Mesothelial cell of epicardium (in vitro differentiated cells): ENCODE measurements at regions not wholly inside any gene's neighbourhood (a gene's known extent, or its start where the extent isn't known, plus 50 kb on each side); places are given as distances from the start of the nearest gene placed in this dataset.

Source experiments
- DNase-seq, 2 experiments: peaks; one replicate each; pipeline ENCODE4 v3.0.0; 2021; ENCODE audit warnings: low spot score in 2 of 2; ENCODE audit not compliant: unreplicated experiment in 2 of 2
- H3K27ac Mint-ChIP-seq: 2 replicates; pipeline ENCODE4 v1.8.0; 2021; ENCODE audit warnings: mixed read lengths
- H3K27me3 Mint-ChIP-seq: 2 replicates; pipeline ENCODE4 v1.8.0; 2021; ENCODE audit warnings: low read depth, mixed read lengths
- H3K36me3 Mint-ChIP-seq: 2 replicates; pipeline ENCODE4 v1.8.0; 2021; ENCODE audit warnings: mixed read lengths
- H3K4me1 Mint-ChIP-seq: 2 replicates; pipeline ENCODE4 v1.8.0; 2021; ENCODE audit warnings: mixed read lengths
- H3K4me3 Mint-ChIP-seq: 2 replicates; pipeline ENCODE4 v1.8.0; 2021; ENCODE audit warnings: mild to moderate bottlenecking, moderate library complexity, mixed read lengths
- H3K9me3 Mint-ChIP-seq: 2 replicates; pipeline ENCODE4 v1.8.0; 2021; ENCODE audit warnings: mixed read lengths
- TF ChIP-seq, protein P1 (sequence below): fragments of 200-600 bp; sonication (generic); IDR thresholded peaks from one replicate; pipeline ENCODE4 v1.5.0; 2021; ENCODE audit warnings: antibody characterized with exemption; ENCODE audit not compliant: unreplicated experiment

DNA sequence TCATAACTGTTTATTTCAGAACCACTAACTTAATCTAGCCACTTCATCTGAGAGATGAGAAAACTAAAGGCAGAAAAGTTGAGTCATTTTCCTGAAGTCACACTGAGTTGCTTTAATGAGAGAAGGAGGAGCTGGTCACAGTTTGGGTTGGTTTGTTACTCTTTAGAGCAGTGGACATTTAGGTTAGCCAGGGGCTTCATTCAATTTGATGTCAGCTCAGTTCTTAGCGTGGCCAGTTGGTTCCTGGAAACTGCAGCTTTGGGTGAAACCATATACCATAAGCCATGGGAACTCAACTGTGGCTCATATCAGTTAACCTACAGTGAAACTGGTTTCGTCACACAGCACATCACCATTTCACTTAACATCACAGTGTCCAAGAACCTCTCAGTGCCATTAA lies 59.2 kb upstream of the ADORA2B start:
- Mint-ChIP-seq H3K36me3 (no peaks in the 10 kb centered on the region), H3K27ac (no peak overlapping the region), H3K4me3 (no peak overlapping the region), H3K27me3 (no peaks in the 10 kb centered on the region), H3K9me3 (peaks cover 7% of the 10 kb centered on the region), H3K4me1 (peaks cover 5% of the 10 kb centered on the region)
- TF ChIP-seq, protein P1, sequence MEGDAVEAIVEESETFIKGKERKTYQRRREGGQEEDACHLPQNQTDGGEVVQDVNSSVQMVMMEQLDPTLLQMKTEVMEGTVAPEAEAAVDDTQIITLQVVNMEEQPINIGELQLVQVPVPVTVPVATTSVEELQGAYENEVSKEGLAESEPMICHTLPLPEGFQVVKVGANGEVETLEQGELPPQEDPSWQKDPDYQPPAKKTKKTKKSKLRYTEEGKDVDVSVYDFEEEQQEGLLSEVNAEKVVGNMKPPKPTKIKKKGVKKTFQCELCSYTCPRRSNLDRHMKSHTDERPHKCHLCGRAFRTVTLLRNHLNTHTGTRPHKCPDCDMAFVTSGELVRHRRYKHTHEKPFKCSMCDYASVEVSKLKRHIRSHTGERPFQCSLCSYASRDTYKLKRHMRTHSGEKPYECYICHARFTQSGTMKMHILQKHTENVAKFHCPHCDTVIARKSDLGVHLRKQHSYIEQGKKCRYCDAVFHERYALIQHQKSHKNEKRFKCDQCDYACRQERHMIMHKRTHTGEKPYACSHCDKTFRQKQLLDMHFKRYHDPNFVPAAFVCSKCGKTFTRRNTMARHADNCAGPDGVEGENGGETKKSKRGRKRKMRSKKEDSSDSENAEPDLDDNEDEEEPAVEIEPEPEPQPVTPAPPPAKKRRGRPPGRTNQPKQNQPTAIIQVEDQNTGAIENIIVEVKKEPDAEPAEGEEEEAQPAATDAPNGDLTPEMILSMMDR = no peak
- DNase-seq = no peak

DNA sequence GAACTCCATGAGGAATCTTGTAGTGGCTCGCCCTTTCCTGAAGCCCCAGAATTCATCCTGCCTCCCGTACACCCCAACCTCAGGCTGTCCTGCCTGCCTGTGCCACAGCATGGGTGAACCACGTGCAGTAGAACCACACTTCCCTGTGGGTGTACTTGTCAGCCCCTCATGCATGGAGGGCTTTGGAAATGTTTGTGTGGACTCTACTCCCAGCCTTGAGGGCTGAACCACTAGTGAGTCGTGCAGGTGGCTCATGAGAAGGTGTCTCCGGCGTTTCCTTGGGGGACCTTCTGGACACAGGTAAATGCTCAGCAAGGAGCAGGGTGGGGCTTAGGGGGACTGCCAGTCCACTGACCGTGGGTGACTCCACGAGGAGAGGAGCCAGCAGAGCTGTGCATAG lies 58.7 kb upstream of the ADORA2B start:
- Mint-ChIP-seq H3K9me3 (peaks cover 7% of the 10 kb centered on the region), H3K4me1 (peaks cover 5% of the 10 kb centered on the region), H3K27me3 (no peaks in the 10 kb centered on the region), H3K4me3 (no peak overlapping the region), H3K36me3 (no peaks in the 10 kb centered on the region), H3K27ac (no peak overlapping the region)
- no peak for DNase-seq
- TF ChIP-seq, protein P1 = no peak

DNA sequence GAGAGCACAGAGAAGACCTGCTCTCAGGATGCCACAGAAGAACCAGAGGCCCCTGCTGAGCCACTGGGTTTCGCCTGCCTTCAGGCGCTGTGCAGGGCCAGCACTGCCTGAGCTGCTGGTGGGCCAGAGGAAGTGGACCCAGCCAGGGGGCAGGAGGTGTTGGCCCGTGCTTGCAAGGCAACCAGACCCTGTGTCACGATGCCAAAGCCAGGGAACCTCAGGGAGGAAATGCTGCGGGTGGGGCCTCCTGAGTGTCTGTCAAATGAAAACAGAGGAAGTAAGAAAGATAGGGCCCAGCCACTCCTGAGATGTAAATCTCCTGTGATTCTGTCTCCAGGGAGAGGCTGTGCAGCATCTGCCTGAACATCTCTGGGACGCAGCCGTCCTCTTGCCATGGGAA lies 58.1 kb upstream of the ADORA2B start:
- no peak overlapping the region for H3K4me3 Mint-ChIP-seq
- DNase-seq = no peak
- TF ChIP-seq, protein P1 = no peak
- H3K36me3 Mint-ChIP-seq = no peaks in the 10 kb centered on the region
- H3K27me3 Mint-ChIP-seq = no peaks in the 10 kb centered on the region
- no peak overlapping the region for H3K27ac Mint-ChIP-seq
- H3K4me1 Mint-ChIP-seq = peaks cover 7% of the 10 kb centered on the region
- H3K9me3 Mint-ChIP-seq = peaks cover 7% of the 10 kb centered on the region

DNA sequence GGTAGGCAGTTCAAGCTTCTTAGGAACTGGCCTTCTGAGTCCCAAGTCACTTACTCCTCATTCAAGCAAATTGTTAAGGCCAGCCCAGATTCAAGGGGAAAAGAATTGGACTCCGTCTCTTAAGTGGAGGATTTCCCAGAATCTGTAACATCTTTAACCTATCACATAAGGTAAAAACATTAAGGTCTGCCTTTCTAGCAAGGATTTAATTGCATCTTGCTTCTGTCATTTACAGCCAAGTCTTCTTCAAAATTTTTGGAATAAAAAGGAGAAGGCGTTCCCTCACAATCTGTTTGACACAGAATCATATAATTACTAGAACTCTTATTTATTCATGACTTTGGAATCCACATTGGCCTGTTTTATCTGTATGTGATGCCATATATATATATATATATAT lies 56.5 kb upstream of the ADORA2B start:
- TF ChIP-seq, protein P1 = no peak
- Mint-ChIP-seq H3K4me1 (peaks cover 17% of the 10 kb centered on the region), H3K36me3 (no peaks in the 10 kb centered on the region), H3K27ac (no peak overlapping the region), H3K27me3 (no peaks in the 10 kb centered on the region), H3K9me3 (peaks cover 7% of the 10 kb centered on the region), H3K4me3 (no peak overlapping the region)
- no peak for DNase-seq

DNA sequence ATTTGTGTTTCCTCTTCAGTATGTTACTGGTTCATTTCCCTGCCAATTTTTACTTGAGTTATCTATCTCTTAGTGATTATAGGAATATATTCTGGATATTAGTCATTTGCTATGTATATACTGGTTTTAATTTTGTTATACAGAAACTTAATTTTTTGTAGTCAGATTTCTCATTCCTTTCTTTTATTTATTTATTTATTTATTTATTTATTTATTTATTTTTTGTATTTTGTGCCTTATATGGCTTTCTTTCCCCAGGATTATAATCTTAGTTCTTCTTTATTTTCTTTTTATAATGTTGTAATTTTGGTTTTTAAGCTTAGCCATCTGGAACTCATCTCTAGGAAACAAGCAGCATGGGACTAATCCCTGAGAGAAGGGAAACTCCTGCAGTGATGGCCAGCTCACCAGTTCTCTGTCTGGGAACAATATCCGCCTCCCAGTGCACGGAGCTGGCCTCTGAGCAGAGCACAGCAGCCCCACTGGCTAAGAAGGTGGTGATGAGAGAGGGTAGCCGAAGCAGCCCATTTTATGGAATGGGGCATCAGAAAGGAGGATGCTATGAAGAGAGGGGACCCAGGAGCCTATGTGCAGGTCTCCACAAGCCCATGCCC lies 54.5 kb upstream of the ADORA2B start:
- TF ChIP-seq, protein P1 = no peak
- no peak for DNase-seq
- Mint-ChIP-seq H3K27me3 (no peaks in the 10 kb centered on the region), H3K4me1 (peaks cover 29% of the 10 kb centered on the region), H3K27ac (peak overlapping the region; percentile 79), H3K9me3 (no peaks in the 10 kb centered on the region), H3K4me3 (no peak overlapping the region), H3K36me3 (no peaks in the 10 kb centered on the region)

DNA sequence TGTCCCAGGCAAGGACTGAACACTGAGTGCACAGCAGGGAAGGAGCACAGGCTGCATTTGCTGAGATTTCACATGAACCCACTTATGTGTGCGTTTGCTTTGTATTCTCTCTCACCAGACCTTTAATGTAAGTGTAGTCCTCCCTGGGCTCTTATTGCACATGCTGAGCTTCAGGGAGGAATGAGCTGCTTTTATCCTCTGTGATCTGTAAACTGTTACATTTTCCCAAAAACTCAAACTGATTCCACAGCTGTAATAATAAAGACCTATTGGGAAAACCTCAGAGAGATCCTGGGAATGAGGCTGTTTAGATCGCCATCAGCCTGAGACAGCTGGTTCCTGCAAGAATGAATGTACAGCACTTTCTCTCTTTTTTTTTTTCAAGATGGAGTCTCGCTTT lies 53.6 kb upstream of the ADORA2B start:
- Mint-ChIP-seq H3K9me3 (peaks cover 5% of the 10 kb centered on the region), H3K36me3 (no peaks in the 10 kb centered on the region), H3K4me3 (no peak overlapping the region), H3K27me3 (no peaks in the 10 kb centered on the region), H3K4me1 (peaks cover 28% of the 10 kb centered on the region), H3K27ac (no peak overlapping the region)
- no peak for DNase-seq
- TF ChIP-seq, protein P1 = no peak
